ENCODE measurements at regions not wholly inside any gene's neighbourhood (a gene's known extent, or its start where the extent isn't known, plus 50 kb on each side); places are given as distances from the start of the nearest gene placed in this dataset.
A peak's percentile ranks its signal among the peaks of the same experiment; 100 is the strongest.

GRCh38 chr10:3455385-3456334, 283.1 kb upstream of the PITRM1 start:
- TF ChIP-seq CTCF (IDR thresholded peaks at IDR 0.05; ENCODE audit: control insufficient read depth, extremely low read depth, insufficient read depth): no peak
- no peak overlapping the region for H3K4me3 ChIP-seq (ENCODE audit: low read depth, low read length)
- DNase-seq (ENCODE audit: low read depth): no peak

- no peak overlapping the region for H3K4me3 ChIP-seq (ENCODE audit: low read depth, low read length)
- no peak for TF ChIP-seq CTCF (IDR thresholded peaks at IDR 0.05; ENCODE audit: control insufficient read depth, extremely low read depth, insufficient read depth)
- no peak for DNase-seq (ENCODE audit: low read depth)
Measured at GRCh38 chr10:3452683-3453361, 280.2 kb upstream of the PITRM1 start.

GRCh38 chr10:3452173-3452626, 279.6 kb upstream of the PITRM1 start:
- H3K4me3 ChIP-seq (ENCODE audit: low read depth, low read length): no peak overlapping the region
- peak; percentile 23; the same call in 1 of the 2 replicates for TF ChIP-seq CTCF (IDR thresholded peaks at IDR 0.05; ENCODE audit: control insufficient read depth, extremely low read depth, insufficient read depth)
- DNase-seq (ENCODE audit: low read depth): no peak

GRCh38 chr10:3451516-3452172, 279.1 kb upstream of the PITRM1 start:
- H3K4me3 ChIP-seq (ENCODE audit: low read depth, low read length): no peak overlapping the region
- no peak for DNase-seq (ENCODE audit: low read depth)
- TF ChIP-seq CTCF (IDR thresholded peaks at IDR 0.05; ENCODE audit: control insufficient read depth, extremely low read depth, insufficient read depth): no peak

GRCh38 chr10:3446221-3446620, 273.6 kb upstream of the PITRM1 start:
- H3K4me3 ChIP-seq (ENCODE audit: low read depth, low read length): no peak overlapping the region
- TF ChIP-seq CTCF (IDR thresholded peaks at IDR 0.05; ENCODE audit: control insufficient read depth, extremely low read depth, insufficient read depth): no peak
- no peak for DNase-seq (ENCODE audit: low read depth)

- TF ChIP-seq CTCF (IDR thresholded peaks at IDR 0.05; ENCODE audit: control insufficient read depth, extremely low read depth, insufficient read depth): no peak
- DNase-seq (ENCODE audit: low read depth): no peak
- H3K4me3 ChIP-seq (ENCODE audit: low read depth, low read length): no peak overlapping the region
Measured at GRCh38 chr10:3445648-3446047, 273.1 kb upstream of the PITRM1 start.

Measured in LNCaP clone FGC (cell line).